IMR-90 (cell line): ENCODE measurements at regions not wholly inside any gene's neighbourhood (a gene's known extent, or its start where the extent isn't known, plus 50 kb on each side); places are given as distances from the start of the nearest gene placed in this dataset.

Experiments used
- ATAC-seq: fragments of 200-7000 bp; cut with Tn5 transposase; 2 replicates; pipeline ENCODE4 v1.9.1; 2020; ENCODE audit warnings: low read depth, mild to moderate bottlenecking, moderate library complexity
- BruUV-seq: library from RNA; stranded (reverse); fragments of 400-500 nt; replicated peaks from 2 replicates; lab custom pipeline; 2021; lab: Mats Ljungman, UMichigan
- CTCF ChIA-PET: fragments of 300-600 bp; formaldehyde crosslinking; extraction: SDS; loops from one replicate; lab custom pipeline; 2021; ENCODE audit warnings: antibody characterized with exemption; lab: Yijun Ruan, JAX
- POLR2A ChIA-PET: fragments of 300-600 bp; sonication (Branson Sonifier 250); formaldehyde crosslinking; loops from one replicate; lab custom pipeline; 2022; ENCODE audit warnings: antibody characterized with exemption; ENCODE audit not compliant: unreplicated experiment; lab: Charles Lee
- DNase-seq: peaks from one replicate; pipeline ENCODE4 v3.0.0; 2013
- H2AFZ ChIP-seq: replicated peaks from 2 replicates; pipeline ENCODE3; 2013; ENCODE audit warnings: low read length, mild to moderate bottlenecking; ENCODE audit not compliant: poor library complexity
- H2AK5ac ChIP-seq: 2 replicates; pipeline ENCODE4 v1.6.1; 2013; ENCODE audit warnings: low read depth, low read length, inconsistent platforms
- H2AK9ac ChIP-seq: replicated peaks from 2 replicates; pipeline ENCODE3; 2013; ENCODE audit warnings: mild to moderate bottlenecking, low read depth, low read length, moderate library complexity; ENCODE audit not compliant: poor library complexity
- H2BK120ac ChIP-seq: 2 replicates; pipeline ENCODE4 v1.6.1; 2013; ENCODE audit warnings: low read depth, low read length, inconsistent platforms
- H2BK15ac ChIP-seq: 3 replicates; pipeline ENCODE4 v1.6.1; 2013; ENCODE audit warnings: low read depth, low read length, inconsistent platforms
- H2BK20ac ChIP-seq: 2 replicates; pipeline ENCODE4 v1.6.1; 2013; ENCODE audit warnings: low read depth, mild to moderate bottlenecking, inconsistent platforms, low read length, moderate library complexity
- H2BK5ac ChIP-seq: 2 replicates; pipeline ENCODE4 v1.6.1; 2013; ENCODE audit warnings: mild to moderate bottlenecking, low read depth, low read length, inconsistent platforms; ENCODE audit not compliant: poor library complexity, severe bottlenecking
- H3K14ac ChIP-seq: replicated peaks from 2 replicates; pipeline ENCODE4 v1.6.1; 2013; ENCODE audit warnings: low read depth, low read length, inconsistent platforms
- H3K18ac ChIP-seq: 2 replicates; pipeline ENCODE4 v1.6.1; 2013; ENCODE audit warnings: low read depth, low read length, control low read depth
- H3K23ac ChIP-seq: 2 replicates; pipeline ENCODE4 v1.6.1; 2013; ENCODE audit warnings: low read depth, low read length, inconsistent platforms
- H3K27ac ChIP-seq: 2 replicates; pipeline ENCODE4 v1.5.1; 2013; ENCODE audit warnings: mild to moderate bottlenecking, control low read depth, low read length; ENCODE audit not compliant: insufficient read depth
- H3K27me3 ChIP-seq: 2 replicates; pipeline ENCODE4 v1.6.1; 2013; ENCODE audit warnings: low read length; ENCODE audit not compliant: control insufficient read depth, insufficient read depth
- H3K36me3 ChIP-seq: 2 replicates; pipeline ENCODE4 v1.6.1; 2013; ENCODE audit warnings: low read length, mixed read lengths; ENCODE audit not compliant: control insufficient read depth, insufficient read depth
- H3K4ac ChIP-seq: 2 replicates; pipeline ENCODE4 v1.6.1; 2013; ENCODE audit warnings: low read depth, low read length, inconsistent platforms
- H3K4me1 ChIP-seq: 2 replicates; pipeline ENCODE4 v1.6.1; 2013; ENCODE audit warnings: low read length, mixed read lengths; ENCODE audit not compliant: control insufficient read depth, insufficient read depth
- H3K4me2 ChIP-seq: 2 replicates; pipeline ENCODE4 v1.6.1; 2013; ENCODE audit warnings: low read depth, mild to moderate bottlenecking, control low read depth, low read length, moderate library complexity
- H3K4me3 ChIP-seq: 2 replicates; pipeline ENCODE4 v1.5.1; 2013; ENCODE audit warnings: low read depth, mild to moderate bottlenecking, control low read depth, low read length, moderate library complexity; ENCODE audit not compliant: insufficient read depth
- H3K56ac ChIP-seq: 2 replicates; pipeline ENCODE4 v1.6.1; 2013; ENCODE audit warnings: low read length, inconsistent platforms; ENCODE audit not compliant: insufficient read depth; ENCODE audit errors: extremely low read depth
- H3K79me1 ChIP-seq, 2 experiments: 2 replicates each; pipeline ENCODE4 v1.6.1; 2013; ENCODE audit warnings: low read length in 2 of 2, inconsistent platforms in 1 of 2, low read depth in 1 of 2
- H3K9ac ChIP-seq: 2 replicates; pipeline ENCODE4 v1.6.1; 2013; ENCODE audit warnings: low read depth, low read length, control low read depth
- H3K9me1 ChIP-seq: 2 replicates; pipeline ENCODE4 v1.6.1; 2013; ENCODE audit warnings: low read length, inconsistent platforms; ENCODE audit not compliant: insufficient read depth
- H3K9me3 ChIP-seq: 2 replicates; pipeline ENCODE4 v1.6.1; 2013; ENCODE audit warnings: low read length; ENCODE audit not compliant: control insufficient read depth, insufficient read depth
- H4K20me1 ChIP-seq: 2 replicates; pipeline ENCODE4 v1.6.1; 2013; ENCODE audit warnings: low read length, inconsistent platforms; ENCODE audit not compliant: insufficient read depth
- H4K5ac ChIP-seq: 2 replicates; pipeline ENCODE4 v1.6.1; 2013; ENCODE audit warnings: mild to moderate bottlenecking, low read depth, low read length, control low read depth
- H4K8ac ChIP-seq, 2 experiments: 2 replicates each; pipeline ENCODE4 v1.6.1; 2013; ENCODE audit warnings: low read depth in 2 of 2, low read length in 2 of 2, control low read depth in 1 of 2, inconsistent platforms in 1 of 2
- H4K91ac ChIP-seq: 2 replicates; pipeline ENCODE4 v1.6.1; 2013; ENCODE audit warnings: low read depth, low read length, inconsistent platforms; ENCODE audit not compliant: insufficient read depth
- FOS ChIP-seq: fragments of 150-350 bp; IDR thresholded peaks from 2 replicates; pipeline ENCODE4 v1.6.1; 2016; ENCODE audit warnings: low read depth, low read length
- MAFK ChIP-seq: IDR thresholded peaks from 2 replicates; pipeline ENCODE4 v1.6.1; 2012; ENCODE audit warnings: low read depth, low read length, improper control_type of control experiment
- SMC3 ChIP-seq: fragments of 150-350 bp; IDR thresholded peaks from 2 replicates; pipeline ENCODE4 v1.6.1; 2016; ENCODE audit warnings: low read depth, mild to moderate bottlenecking, antibody characterized with exemption, low read length, moderate library complexity
- WGBS, 2 experiments: methylation state at CpG; one replicate each; pipeline versions ENCODE4 v1.1.5 to v1.1.7; 2013; ENCODE audit warnings: missing lambda C conversion rate in 2 of 2; ENCODE audit not compliant: insufficient read length in 1 of 2; ENCODE audit errors: extremely low coverage in 2 of 2; 5-methylcytosine and 5-hydroxymethylcytosine counted together
- dilution Hi-C: fragments of 300-500 bp; cut with HindIII; formaldehyde crosslinking; loops from one replicate; pipeline ENCODE4 v1.14.3; 2018; ENCODE audit warnings: low sequenced_read_pairs; ENCODE audit not compliant: unreplicated experiment
- in situ Hi-C: fragments of 300-500 bp; cut with MboI; formaldehyde crosslinking; loops from 3 replicates; pipeline ENCODE4 v1.14.3; 2019; ENCODE audit warnings: low sequenced_read_pairs, inconsistent platforms, mixed read lengths
- intact Hi-C: fragments of 100-400 bp; cut with micrococcal nuclease; formaldehyde crosslinking; loops from 2 replicates; pipeline ENCODE4 v1.10.0; 2022

DNA sequence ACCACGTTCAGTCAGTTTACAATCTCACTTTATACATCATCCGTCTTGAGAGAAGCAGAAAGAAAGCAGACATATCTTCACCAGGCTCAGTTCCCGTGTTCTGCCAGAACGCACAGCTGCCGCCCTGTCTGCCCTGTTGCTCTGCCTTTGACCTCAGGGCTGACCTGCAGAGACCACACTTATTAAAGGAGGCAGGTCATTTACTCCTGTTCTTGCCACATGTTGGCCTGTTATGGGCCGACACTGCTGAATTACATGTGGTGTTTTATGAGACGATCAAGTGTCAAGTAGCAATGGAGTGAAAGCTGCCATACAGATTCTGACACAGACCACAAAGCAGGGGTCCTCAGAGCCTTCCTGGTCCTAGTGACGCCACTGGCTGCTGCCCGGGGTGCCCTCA lies 232.2 kb downstream of the TTC32 start:
- Histone ChIP-seq H3K23ac (no peak overlapping the region), H3K56ac (no peak overlapping the region), H3K36me3 (no peaks in the 10 kb centered on the region), H3K9me3 (no peaks in the 10 kb centered on the region), H3K14ac (no peak overlapping the region), H3K9ac (no peak overlapping the region), H3K4ac (no peak overlapping the region), H4K20me1 (no peaks in the 10 kb centered on the region), H3K4me3 (no peak overlapping the region), H4K5ac (no peak overlapping the region), H2AK9ac (no peak overlapping the region), H2BK15ac (no peak overlapping the region), H3K4me1 (no peaks in the 10 kb centered on the region; the same call in 1 of the 2 replicates), H2AK5ac (no peak overlapping the region), H3K18ac (no peak overlapping the region), H4K91ac (no peak overlapping the region), H3K9me1 (no peaks in the 10 kb centered on the region), H4K8ac (no peak overlapping the region), H3K79me1 (no peaks in the 10 kb centered on the region), H2AFZ (no peak overlapping the region), H3K27ac (no peak overlapping the region), H3K27me3 (peaks cover 4% of the 10 kb centered on the region), H3K4me2 (no peak overlapping the region), H2BK120ac (no peak overlapping the region), H2BK20ac (no peak overlapping the region), H2BK5ac (no peak overlapping the region)
- no peak for ATAC-seq
- no TSS peak for BruUV-seq
- in situ Hi-C loops (loop anchor here (25.0 kb wide), 1 partner anchor 1157 kb away; no protein-coding TSS in a partner anchor), intact Hi-C loops (loop anchor here (10.0 kb wide), 1 partner anchor 1235 kb away; no protein-coding TSS in a partner anchor), dilution Hi-C loops (no loop called here)
- no peak for DNase-seq
- POLR2A ChIA-PET = no interaction called here
- 63% methylated on average over 4 of the region's 9 CpGs; no CpG with 5 or more reads in 1 of the 2 experiments for WGBS, 2 experiments
- TF ChIP-seq FOS (no peak), MAFK (no peak), SMC3 (no peak)
- CTCF ChIA-PET = no interaction called here
